NCI-H748 (cell line): ENCODE measurements at regions not wholly inside any gene's neighbourhood (a gene's known extent, or its start where the extent isn't known, plus 50 kb on each side); places are given as distances from the start of the nearest gene placed in this dataset.
"Not testable (repeated sequence)": the region's sequence is repeated elsewhere in the genome, so short reads cannot be mapped to it uniquely, and the experiment has no call there.

Source experiments
- DNase-seq: peaks from one replicate; lab custom pipeline; 2025; ENCODE audit not compliant: unreplicated experiment; lab: John Stamatoyannopoulos, UW

DNA sequence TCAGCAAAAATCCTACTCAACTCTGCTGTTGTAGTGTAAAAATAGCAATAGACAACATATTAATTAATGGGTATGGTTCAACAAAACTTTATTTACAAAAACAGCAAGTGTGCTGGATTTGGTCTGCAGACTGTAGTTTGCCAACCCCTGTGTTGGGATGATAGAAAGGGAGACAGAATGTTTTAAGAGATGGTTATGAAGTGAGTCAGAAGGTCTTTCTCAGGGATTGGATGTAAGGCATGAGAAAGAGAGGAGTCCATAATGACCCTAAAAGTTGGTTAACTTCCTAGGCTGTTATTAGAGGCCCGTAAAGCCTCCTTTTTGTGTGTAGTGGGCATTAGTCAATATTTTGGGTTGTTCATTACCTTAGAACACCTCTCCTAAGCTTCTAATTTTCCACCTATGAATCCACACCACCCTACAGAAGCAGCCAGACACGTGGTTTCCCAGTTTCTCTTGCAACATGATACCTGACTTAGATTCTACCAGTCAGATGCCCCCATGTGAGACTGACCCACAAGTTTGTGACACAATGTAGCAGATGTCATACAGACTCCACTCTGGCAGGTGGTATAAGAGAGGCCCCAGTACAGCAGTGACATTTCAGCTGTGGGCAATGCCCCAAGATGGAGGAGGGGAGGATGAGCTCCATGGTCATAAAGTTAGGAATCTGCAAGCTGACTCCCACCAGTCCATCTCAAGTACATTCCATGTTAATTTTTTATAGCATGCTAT, 1015.6 kb downstream of the KCNMA1 start:
- DNase-seq = no peak

DNA sequence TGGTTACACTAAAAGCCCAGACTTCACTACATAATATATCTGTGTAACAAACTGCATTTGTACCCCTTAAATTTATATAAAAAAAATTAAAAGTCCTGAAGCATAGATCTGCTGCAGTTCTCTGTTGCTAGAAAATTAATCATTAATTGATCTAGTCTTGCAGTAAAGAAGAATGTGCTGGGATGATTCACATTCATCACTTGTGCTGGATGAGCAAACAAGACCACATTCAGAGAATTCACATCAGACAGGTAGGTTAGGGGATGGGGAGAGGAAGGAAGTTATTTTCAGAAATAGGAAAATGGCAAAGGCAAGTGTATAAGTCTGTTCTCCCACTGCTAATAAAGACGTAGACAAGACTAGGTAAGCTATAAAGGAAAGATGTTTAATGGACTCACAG, 1019.0 kb downstream of the KCNMA1 start:
- DNase-seq = no peak

DNA sequence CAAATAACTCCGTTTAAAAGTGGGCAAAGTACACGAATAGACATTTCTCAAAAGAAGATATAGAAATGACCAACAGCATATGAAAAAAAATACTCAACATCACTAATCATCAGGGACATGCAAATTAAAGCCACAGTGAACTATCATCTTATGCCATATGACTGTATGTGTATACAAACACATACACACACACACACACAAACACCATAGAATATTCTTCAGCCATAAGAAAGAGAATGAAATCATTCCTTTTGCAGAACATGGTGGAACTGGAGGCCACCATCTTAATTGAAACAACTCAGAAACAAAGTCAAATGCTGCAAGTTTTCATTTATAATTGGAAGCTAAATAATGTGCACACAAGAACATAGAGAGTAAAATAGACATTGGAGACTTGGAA, 1019.4 kb downstream of the KCNMA1 start:
- DNase-seq = no peak

DNA sequence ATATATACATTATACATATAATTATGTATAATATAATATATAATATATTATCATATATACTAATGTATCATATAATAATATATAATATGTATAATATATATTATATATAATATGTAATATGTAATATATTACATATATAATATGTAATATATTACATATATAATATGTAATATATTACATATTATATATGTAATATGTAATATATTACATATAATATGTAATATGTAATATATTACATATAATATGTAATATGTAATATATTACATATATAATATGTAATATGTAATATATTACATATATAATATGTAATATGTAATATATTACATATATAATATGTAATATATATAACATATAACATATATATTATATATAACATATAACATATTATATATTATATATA, 1020.9 kb downstream of the KCNMA1 start:
- DNase-seq = not testable (repeated sequence)

DNA sequence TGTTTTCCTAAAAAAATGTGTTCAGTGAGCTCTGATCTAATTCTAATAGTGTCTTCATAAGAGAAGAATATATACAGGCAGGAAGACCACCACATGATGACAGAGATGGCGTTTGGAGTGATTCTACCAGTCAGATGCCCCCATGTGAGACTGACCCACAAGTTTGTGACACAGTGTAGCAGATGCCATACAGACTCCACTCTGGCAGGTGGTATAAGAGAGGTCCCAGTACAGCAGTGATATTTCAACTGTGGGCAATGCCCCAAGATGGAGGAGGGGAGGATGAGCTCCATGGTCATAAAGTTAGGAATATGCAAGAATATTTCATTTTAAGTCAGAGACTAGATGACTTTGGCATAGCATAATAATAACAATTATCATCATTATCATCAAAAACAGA, 1022.6 kb downstream of the KCNMA1 start:
- no peak for DNase-seq
